Tibial artery (tissue), 4 donors: ENCODE measurements at regions not wholly inside any gene's neighbourhood (a gene's known extent, or its start where the extent isn't known, plus 50 kb on each side); places are given as distances from the start of the nearest gene placed in this dataset.

Source experiments
- DNase-seq, 2 donors: peaks; one replicate each; pipeline ENCODE4 v3.0.0-alpha.2; 2019
- H3K27ac ChIP-seq, 2 donors: fragments of 200-600 bp; sonication (generic) in 1 of 2; 1 replicate in 1 of 2; 2 replicates in 1 of 2; pipeline ENCODE4 v1.5.1; 2018 to 2019; ENCODE audit warnings: mild to moderate bottlenecking in 1 of 2
- H3K27me3 ChIP-seq, 2 donors: fragments of 200-600 bp; sonication (generic) in 1 of 2; one replicate each; pipeline versions ENCODE4 v1.5.1 to v1.6.0; 2016 to 2019
- H3K36me3 ChIP-seq, 3 donors: fragments of 200-600 bp; sonication (generic) in 2 of 3; one replicate each; pipeline ENCODE4 v1.5.1; 2016 to 2019; ENCODE audit warnings: mild to moderate bottlenecking in 2 of 3
- H3K4me1 ChIP-seq, 4 donors: fragments of 200-600 bp; sonication (generic) in 2 of 4; 1 replicate in 3 of 4; 2 replicates in 1 of 4; pipeline ENCODE4 v1.5.1; 2016 to 2019
- H3K4me3 ChIP-seq, 2 donors: fragments of 200-600 bp; sonication (generic) in 1 of 2; 1 replicate in 1 of 2; 2 replicates in 1 of 2; pipeline ENCODE4 v1.5.1; 2018 to 2019; ENCODE audit warnings: mild to moderate bottlenecking in 2 of 2
- H3K9me3 ChIP-seq, 3 donors: fragments of 200-600 bp; sonication (generic) in 1 of 3; one replicate each; pipeline ENCODE4 v1.5.1; 2016 to 2019
- intact Hi-C: fragments of 100-400 bp; cut with DNase I; formaldehyde crosslinking; loops from one replicate; pipeline ENCODE4 v1.15.0; 2023; ENCODE audit warnings: low total_unique reads
- TF ChIP-seq, protein P1 (sequence below), 2 experiments: fragments of 200-600 bp in 1 of 2; fragments of 450-650 bp in 1 of 2; IDR thresholded peaks; one replicate each; pipeline ENCODE4 v1.5.1; 2017 to 2019; ENCODE audit warnings: antibody characterized with exemption in 2 of 2, mild to moderate bottlenecking in 1 of 2, moderate library complexity in 1 of 2

- H3K9me3 ChIP-seq: no peaks in the 10 kb centered on the region
- intact Hi-C loops: no loop called here
- H3K4me3 ChIP-seq: no peak overlapping the region
- no peak for DNase-seq
- no peaks in the 10 kb centered on the region for H3K27me3 ChIP-seq
- H3K27ac ChIP-seq: no peak overlapping the region
- no peaks in the 10 kb centered on the region for H3K4me1 ChIP-seq
- no peaks in the 10 kb centered on the region for H3K36me3 ChIP-seq
- TF ChIP-seq, protein P1, sequence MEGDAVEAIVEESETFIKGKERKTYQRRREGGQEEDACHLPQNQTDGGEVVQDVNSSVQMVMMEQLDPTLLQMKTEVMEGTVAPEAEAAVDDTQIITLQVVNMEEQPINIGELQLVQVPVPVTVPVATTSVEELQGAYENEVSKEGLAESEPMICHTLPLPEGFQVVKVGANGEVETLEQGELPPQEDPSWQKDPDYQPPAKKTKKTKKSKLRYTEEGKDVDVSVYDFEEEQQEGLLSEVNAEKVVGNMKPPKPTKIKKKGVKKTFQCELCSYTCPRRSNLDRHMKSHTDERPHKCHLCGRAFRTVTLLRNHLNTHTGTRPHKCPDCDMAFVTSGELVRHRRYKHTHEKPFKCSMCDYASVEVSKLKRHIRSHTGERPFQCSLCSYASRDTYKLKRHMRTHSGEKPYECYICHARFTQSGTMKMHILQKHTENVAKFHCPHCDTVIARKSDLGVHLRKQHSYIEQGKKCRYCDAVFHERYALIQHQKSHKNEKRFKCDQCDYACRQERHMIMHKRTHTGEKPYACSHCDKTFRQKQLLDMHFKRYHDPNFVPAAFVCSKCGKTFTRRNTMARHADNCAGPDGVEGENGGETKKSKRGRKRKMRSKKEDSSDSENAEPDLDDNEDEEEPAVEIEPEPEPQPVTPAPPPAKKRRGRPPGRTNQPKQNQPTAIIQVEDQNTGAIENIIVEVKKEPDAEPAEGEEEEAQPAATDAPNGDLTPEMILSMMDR (IDR thresholded peaks at IDR 0.05): no peak
Observed at GRCh38 chr20:18916886-18917750, 103.5 kb downstream of the SCP2D1 start.

- Histone ChIP-seq H3K4me3 (no peak overlapping the region), H3K27ac (no peak overlapping the region), H3K36me3 (no peaks in the 10 kb centered on the region), H3K9me3 (no peaks in the 10 kb centered on the region), H3K4me1 (no peaks in the 10 kb centered on the region), H3K27me3 (no peaks in the 10 kb centered on the region)
- intact Hi-C loops: no loop called here
- DNase-seq: no peak
- TF ChIP-seq, protein P1 (IDR thresholded peaks at IDR 0.05): no peak
Observed at GRCh38 chr20:18919996-18920395, 106.4 kb downstream of the SCP2D1 start.

- Histone ChIP-seq H3K4me3 (no peak overlapping the region), H3K4me1 (no peaks in the 10 kb centered on the region), H3K27me3 (no peaks in the 10 kb centered on the region), H3K9me3 (no peaks in the 10 kb centered on the region), H3K36me3 (no peaks in the 10 kb centered on the region), H3K27ac (no peak overlapping the region)
- intact Hi-C loops: no loop called here
- no peak for DNase-seq
- TF ChIP-seq, protein P1 (IDR thresholded peaks at IDR 0.05): no peak
Observed at GRCh38 chr20:18921291-18921690, 107.7 kb downstream of the SCP2D1 start.

DNA sequence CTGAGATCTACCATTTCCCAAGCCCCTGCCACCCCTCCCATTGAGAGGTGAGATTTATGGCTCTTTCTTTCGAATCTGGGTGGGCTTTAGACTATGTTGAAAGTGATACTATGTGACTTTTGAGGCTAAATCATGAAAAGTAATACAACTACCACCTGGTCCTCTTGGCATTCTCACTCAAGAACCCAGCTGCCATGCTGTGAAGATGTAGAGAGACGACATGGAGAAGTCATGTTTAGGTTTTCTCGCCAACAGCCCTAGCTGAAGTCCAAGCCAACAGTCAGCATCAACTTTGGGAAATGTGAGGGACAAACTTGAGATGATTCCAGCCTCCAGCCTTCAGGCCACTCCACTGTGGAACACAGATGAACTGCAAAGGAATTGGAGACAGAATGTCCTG is 108.7 kb downstream of the SCP2D1 start:
- Histone ChIP-seq H3K27me3 (no peaks in the 10 kb centered on the region), H3K27ac (no peak overlapping the region), H3K9me3 (no peaks in the 10 kb centered on the region), H3K36me3 (no peaks in the 10 kb centered on the region), H3K4me3 (no peak overlapping the region), H3K4me1 (no peaks in the 10 kb centered on the region)
- TF ChIP-seq, protein P1 (IDR thresholded peaks at IDR 0.05): no peak
- intact Hi-C loops: no loop called here
- no peak for DNase-seq

DNA sequence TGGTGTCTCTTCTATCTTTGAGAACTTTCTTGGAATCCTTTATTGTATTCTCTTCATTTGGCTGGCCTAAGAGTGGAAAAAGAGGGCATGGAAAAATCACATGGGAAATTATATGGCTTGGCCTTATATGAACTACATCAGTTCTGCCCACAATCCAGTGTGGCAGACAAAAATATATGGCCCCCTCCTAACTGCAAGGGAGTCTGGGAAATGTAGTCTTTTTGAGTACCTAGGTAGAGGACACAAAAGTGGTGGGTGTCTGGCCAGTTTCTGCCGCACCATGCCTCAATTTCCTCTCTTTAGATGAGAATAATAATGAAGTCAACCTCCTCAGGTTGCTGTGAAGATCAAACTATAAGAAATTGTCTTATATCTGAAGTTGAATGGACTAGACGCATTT is 109.3 kb downstream of the SCP2D1 start:
- DNase-seq: no peak
- Histone ChIP-seq H3K4me3 (no peak overlapping the region), H3K27ac (no peak overlapping the region), H3K36me3 (no peaks in the 10 kb centered on the region), H3K4me1 (no peaks in the 10 kb centered on the region), H3K9me3 (no peaks in the 10 kb centered on the region), H3K27me3 (no peaks in the 10 kb centered on the region)
- intact Hi-C loops: no loop called here
- TF ChIP-seq, protein P1 (IDR thresholded peaks at IDR 0.05): no peak
